HG03280 (cell line): ENCODE measurements at regions not wholly inside any gene's neighbourhood (a gene's known extent, or its start where the extent isn't known, plus 50 kb on each side); places are given as distances from the start of the nearest gene placed in this dataset.
"Not testable (repeated sequence)": the region's sequence is repeated elsewhere in the genome, so short reads cannot be mapped to it uniquely, and the experiment has no call there.

Experiments used
- ATAC-seq: cut with Tn5 transposase; IDR thresholded peaks from one replicate; pipeline ENCODE4 v1.9.1; 2021; ENCODE audit warnings: mild to moderate bottlenecking, moderate library complexity; ENCODE audit not compliant: unreplicated experiment

DNA sequence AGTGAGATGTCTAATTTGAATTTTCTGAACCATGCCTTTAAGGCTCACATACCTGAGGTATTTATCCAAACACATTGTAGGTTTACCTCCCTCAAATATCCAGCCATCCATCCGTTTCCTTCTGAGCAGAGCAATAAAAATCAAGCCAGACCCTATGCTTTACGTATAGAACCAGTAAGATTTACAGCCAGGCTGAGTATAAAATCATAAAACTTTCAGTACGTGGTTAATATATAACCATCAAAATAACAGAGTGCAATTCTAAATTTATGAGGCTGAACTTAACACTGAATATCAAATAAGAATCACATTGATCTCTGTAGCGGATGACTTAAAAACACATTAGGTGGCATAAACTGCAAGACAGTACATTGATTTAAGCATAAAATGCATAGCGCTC lies 877.9 kb upstream of the WWC1 start:
- no peak for ATAC-seq

DNA sequence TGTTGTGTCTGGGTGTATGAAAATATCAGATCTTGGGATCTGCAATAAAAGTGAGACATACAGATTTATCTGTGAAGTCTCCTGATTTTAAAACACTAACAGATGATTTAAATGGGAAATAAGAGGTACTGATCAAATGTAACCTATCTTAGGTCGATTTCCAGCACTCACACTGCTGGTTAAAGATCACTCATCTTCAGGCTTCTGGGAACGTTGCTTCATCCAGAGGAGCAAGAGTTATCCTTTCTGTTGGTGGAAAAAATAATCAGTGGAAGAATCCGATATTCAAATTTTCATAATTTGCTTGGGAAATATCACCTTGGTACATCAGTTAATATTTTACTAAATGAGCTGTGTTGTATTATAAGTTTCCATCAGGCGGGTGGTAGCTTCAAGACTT lies 876.8 kb upstream of the WWC1 start:
- no peak for ATAC-seq

DNA sequence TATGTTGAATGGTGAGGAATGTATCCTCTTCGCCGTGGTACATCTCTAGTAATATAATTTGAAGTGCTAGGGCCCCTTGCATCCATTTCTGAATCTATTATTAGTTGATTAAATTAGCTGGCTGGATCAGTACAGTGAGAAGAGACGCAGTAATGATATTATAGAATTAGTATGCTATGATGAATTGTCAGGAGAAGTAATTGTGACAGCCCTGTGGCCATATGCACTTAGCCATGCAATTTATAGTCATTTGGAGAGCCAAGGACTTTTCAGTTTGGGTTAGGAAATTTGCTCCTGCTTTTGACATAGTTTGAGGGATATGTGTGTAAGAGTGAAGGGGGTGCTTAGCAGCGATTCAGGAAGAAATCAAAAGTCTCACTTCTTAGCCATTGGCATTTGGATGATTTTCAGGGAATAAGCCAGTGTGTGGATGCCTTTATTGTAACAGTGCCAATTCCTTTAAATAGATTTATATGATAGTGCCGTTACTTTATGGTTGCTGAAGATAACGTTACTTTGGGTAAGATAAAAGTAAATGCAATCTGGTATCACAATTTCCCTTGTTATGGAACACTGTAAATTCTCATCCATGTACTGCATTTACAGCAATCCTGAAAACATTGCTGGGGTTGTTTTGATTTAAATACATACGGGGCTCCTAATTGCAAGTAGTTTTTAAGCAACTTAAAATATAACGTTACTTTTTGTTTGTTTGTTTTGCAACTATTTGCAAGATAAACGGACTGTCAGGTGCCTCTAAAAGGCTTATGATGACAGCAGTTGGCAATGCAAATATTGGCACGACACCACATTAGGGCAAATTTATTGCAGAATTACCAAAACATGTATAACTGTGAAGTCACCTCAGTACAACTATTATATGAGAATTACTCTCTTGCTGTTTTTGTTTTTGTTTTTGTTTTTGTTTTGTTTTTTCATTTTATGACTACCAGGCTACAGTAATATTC lies 875.4 kb upstream of the WWC1 start:
- ATAC-seq: no peak

DNA sequence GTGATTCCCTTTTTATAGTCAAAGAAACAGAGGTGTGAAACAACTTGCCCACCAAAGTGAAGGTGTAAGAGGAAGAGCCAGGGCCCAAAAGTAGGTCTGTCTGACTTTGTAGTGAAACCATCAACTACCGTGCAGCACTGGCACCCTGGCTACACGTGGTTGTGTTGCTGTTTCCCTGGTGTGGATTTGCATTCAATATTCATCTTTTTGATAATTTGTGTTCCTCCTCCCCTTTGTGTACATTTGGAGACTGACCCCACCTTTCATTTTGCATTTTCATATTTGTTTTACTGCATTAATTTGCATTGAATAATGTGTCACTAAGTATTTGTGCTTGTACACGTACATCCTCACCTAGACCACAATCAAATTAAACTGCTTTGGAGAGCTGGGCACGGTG lies 873.8 kb upstream of the WWC1 start:
- ATAC-seq: no peak

DNA sequence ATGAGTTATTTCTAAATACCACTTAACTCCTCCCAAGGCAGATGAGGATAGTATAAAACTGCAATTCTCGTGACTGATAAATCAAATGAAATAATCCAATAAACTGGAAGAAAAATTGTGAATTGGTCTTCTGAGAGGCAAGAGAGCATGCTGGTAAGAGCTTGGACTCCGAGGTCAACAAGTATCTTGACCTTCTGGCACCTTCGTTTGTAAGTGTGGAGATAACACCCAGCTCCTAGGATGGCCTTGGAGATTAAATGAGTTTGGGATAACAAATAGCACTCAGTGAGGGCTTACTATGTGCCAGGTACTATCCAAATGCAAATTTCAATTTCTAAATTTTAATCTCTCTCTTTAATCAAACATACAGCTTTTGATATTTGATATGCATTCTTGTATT lies 866.3 kb upstream of the WWC1 start:
- ATAC-seq: no peak

DNA sequence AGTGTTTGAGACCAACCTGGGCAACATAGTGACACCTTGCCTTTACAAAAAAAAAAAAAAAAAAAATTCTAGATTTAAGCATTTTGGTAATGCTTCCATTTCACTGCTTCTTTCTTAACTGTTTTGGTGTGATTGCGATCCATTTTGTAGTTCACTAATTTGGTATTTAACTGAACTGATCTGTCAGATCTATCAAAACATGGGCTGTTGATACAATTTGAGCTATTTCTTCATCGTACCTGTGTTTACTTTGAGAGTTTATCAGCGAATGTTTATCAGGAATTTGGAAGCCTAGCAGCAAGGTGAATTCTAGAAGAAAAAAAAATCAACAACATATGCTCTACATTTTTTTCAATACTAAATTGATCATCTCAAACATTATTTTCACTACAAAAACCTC lies 864.9 kb upstream of the WWC1 start:
- no peak for ATAC-seq

DNA sequence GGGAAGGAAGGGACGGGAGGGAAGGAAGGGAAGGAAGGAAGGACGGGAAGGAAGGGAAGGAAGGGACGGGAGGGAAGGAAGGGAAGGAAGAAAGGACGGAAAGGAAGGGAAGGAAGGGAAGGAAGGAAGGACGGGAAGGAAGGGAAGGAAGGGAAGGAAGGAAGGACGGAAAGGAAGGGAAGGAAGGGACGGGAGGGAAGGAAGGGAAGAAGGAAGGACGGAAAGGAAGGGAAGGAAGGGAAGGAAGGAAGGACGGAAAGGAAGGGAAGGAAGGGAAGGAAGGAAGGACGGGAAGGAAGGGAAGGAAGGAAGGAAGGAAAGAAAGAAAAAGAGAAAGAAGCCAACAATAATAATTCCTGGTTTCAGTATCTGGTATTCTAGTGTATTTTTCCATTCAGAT lies 863.8 kb upstream of the WWC1 start:
- not testable (repeated sequence) for ATAC-seq

DNA sequence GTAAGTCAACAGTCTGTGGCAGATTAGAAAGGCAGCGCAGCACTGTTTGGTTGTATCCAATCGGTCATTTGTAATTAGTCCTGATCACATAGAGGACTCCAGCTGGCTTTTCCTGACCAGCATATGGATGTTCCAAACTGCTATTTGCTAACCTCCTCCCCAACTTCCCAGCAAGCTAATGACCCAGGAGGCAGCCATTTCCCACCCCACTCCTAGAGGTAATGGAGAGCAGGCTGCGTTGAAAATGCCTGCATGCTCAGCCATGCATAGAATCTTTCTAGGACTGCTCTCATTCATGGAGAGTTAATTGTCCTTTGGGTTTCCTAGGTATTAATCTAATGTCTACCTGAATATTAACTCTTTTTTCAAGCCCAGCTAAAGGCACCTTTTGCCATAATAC lies 850.6 kb upstream of the WWC1 start:
- ATAC-seq: no peak

DNA sequence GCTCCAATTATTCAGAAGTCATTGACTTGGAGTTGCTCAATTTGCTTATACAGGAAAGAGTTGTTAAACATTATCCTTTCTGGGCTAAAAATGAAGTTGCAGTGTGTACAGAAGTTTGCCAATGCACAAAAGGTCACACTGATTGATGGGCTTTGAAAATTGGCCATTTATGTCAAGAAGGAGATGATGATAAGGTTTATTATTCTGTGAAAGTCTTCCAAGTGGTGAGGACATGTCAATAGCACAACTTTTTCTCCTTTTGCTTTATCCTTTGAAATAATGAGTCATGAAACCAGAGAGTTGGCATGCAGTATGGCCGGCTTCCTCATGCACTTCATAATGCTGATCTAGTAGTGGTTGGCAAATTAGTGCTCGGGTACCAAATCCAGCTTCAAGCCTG lies 848.5 kb upstream of the WWC1 start:
- ATAC-seq: no peak

DNA sequence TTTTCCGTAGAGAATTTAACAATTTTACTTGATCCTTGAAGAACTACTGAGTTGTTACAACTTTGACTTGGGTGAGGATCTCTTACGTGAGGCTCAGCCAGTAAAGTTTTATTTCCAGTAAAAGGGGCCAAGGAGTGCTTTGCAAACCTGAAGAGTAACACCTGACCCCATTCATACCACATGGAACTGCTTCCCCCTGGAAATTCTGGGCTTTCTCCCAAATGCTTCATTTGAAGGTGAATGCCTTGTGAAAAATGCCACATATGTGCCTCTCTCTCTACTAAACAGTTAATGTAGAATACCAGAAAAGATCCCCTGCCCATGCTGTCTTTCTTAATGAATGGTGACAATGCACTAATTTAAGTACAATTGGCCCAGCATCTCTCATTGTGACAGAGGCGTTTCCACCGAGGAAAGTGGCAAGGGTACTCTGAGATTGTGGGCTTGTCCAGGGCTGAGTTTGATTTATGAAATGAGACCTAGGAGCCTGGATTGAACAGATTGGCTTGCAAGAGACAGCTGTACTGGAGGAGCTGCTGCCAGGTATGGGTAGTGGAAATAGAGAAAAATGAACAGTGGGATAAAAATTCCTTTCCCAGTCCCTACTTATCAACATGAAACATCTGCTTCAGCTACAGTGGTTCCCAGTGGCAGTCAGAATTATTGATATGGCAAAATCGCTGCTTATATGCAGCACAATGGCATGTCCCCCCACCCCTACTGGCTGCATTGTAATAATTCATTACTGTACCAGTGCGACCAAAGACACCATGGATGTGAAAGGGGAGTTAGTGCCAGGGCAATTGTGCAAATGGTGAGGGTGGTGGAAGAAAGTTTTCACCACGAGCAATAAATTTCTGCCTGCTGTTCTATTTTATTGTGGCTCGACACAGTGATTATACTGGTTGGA lies 843.7 kb upstream of the WWC1 start:
- no peak for ATAC-seq

DNA sequence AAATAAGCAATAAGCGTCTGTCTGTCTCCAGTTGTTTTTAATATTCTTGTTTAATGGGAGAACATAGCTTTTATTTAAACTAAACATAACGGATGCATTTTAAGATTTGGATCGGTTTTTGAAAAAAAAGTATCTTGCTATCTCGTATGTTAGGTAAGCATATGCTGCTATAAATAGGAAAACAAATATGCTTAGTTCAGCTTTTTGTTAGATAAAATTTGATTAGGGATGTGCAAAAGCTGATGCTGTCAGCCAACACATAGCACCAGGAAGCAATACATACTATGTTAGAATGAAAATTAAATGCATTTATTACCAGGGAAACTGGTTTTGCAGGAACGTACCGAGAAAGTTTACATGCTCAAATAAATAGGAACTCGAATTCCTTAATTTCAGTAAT lies 843.1 kb upstream of the WWC1 start:
- no peak for ATAC-seq

DNA sequence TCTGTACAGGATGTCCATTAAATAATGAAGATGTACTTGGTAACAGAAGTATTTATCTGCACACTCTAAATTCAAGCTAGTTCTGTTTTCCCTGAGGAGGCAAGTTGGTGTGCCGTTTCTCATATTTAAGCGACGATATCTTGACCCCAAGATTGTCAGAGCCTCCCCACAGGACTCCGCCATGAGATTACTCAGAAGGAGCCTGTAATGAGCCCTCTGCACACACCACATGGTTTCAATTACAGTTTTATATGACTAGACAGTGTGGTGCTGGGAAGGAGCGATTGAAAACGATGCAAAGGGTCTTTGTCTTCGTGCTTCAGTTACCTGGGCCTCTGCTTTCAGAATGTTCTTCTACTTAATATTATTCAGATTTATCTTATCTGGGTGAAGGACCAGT lies 840.4 kb upstream of the WWC1 start:
- ATAC-seq: no peak

DNA sequence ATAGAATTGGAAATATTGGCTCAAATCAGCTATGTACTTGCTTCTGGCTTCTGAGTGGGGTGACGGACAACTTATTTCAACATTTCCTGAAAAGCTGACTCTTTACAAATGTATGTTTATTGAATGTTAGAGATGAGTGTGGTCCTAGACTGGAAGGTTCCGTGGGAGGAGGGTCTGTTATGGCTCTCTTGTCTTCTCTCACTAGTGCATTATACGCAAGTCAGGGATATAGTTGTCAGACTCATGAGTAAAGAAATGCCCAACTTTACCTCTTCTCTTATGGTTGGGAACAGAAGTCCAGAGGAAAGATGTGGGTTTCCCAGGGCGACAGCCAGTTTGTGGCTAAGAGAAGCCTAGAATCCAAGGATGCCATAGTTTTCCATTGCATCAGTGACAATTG lies 839.3 kb upstream of the WWC1 start:
- ATAC-seq: no peak

DNA sequence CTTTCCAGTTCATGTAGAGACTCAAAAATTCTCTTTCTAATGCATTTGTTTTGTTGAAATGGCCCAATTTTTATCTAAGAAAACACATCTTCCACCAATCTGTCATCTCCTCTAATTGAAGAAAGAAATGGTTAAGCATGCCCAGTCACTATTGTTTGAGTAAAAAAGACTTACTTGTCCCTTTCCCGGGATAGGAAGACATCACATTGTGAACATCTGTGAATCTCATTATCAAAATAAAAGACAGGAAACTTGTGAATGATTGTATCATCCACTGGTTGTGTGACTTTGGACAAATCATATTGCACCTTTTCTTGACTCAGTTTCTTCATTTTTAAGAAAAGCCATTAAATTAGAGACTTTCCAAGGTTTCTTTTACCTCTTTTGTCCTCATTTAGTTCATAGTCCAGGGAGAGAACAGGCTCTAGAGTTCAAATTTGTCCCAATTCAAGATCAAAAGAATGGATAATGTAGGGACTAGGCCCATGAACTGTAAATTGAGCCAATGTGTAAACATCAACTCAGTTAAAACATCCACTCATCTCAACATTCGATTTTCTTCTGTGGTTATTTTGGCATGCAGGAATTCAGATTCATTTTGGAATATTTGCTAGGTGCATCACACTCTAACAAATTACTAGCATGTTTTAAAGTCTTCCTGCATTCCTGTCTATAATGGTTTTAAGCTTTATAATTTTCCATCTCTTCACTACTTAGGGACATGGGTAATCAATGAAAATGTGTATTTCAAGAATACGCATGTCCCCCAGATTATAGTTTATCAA lies 838.0 kb upstream of the WWC1 start:
- no peak for ATAC-seq

DNA sequence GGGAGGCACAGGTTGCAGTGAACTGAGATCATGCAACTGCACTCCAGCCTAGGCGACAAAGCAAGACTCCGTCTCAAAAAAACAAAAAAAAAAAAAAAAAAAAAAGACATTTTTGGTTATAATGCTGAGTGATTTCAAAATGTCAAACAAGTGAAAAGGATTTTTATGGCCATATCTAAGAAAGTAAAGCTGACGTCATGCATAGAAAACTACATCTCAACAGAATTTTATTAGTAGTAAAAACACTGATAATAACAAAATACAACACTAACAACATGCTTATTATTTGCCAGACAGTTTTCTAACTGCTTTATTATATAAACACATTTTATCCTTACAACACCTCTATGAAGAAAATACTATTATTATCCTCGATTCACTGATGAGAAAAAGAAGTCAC lies 833.0 kb upstream of the WWC1 start:
- no peak for ATAC-seq

DNA sequence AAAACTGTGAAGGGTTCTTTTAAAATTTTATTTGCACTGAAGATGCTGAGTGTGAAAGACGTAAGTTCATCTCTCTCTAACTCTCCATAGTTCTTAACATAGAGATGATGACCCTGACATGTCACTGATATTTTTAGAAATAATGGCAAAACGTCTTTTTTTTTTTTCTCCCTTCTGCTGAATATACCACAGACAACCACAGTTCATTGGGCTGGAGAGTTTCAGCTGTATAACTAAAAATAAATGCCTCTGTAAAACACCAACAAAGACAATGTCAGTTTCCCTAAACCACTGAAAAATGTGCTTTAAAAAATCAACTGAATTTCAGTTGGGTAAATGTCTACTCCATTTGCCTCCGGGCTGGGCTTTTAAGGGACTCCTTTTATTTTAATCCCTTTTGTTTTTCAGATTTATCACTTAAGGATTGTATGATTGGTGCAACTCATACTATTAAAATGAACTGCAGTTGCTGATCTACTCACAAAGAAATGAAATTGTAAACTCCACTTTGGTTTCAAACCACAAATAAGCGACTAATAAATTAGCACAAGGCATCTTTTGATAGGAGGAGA lies 830.9 kb upstream of the WWC1 start:
- ATAC-seq: no peak

DNA sequence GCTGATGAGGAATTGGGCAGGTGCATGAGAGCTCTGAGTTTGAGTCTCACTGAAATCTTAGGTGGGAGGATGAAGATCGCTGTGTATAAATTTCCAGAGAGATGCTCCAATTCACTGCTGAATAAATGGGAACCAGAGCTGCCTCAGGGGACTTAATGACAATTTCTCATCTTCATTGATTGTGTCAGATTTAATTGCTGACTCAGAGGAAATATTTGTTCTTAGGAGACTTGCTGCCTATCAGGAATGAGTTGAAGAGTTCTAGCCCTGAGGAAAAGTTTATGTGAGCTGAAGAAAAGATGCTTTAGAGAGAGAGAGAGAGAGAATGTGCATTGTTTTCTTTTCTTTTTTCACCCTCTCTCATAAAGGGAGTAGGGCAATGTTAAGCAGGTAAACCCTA lies 827.5 kb upstream of the WWC1 start:
- ATAC-seq: no peak

DNA sequence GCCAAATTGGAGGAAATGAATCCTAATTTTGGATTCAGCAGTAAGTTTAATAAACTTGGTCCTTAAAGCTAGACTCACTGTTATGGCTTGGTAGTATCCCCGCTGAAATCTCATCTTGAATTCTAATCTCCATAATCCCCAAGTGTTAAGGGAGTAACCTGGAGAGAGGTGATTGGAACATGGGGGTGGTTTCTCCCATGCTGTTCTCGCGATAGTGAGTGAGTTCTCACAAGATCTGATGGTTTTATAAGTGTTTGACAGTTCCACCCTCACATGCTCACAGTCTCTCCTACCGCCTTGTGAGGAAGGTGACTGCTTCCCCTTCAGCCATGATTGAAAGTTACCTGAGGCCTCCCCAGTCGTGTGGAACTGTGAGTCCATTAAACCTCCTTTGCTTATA lies 824.5 kb upstream of the WWC1 start:
- ATAC-seq: no peak

DNA sequence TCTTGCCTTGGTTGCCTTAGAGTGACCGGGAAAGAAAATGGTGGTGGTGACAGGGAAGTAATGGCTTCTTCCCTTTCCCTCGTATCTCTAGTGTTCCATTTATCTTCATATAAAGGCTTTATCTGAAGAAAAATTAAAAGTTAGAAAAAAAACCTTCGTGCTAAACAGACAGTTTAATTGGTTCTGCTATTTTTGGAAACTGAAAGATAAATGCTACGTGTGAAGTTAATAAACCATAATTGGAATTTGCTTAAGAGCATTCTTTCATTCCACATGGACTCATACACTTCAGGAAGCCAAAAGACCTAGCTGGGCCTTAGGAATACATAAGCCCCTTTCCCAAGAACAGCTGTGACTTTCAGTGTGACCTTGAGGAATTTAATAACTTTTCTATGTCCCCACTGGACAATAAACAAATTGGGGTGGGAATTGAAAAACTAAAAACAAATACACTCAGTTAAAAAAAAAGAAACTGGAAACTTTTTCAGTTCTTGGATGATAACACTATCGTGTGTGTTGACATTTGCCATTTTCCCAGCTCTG lies 818.8 kb upstream of the WWC1 start:
- ATAC-seq: no peak

DNA sequence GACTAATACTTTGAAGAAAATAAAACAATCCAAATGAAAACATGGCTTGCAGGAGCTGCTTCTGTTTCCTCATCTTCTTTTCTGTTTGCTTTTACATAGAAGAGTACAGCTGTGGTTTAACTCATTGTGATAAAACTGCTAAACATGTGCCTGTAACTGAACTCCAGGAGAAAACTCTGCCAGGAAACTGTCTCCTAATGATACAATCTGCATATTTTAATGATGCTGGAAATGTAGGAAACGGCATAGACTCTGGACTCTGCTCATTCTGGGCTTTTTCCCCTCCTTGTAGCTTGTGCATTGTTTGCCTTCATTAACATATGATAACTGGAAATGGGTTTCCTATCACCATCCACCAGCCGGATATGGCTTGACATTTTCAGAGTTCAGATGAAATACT lies 813.3 kb upstream of the WWC1 start:
- no peak for ATAC-seq

DNA sequence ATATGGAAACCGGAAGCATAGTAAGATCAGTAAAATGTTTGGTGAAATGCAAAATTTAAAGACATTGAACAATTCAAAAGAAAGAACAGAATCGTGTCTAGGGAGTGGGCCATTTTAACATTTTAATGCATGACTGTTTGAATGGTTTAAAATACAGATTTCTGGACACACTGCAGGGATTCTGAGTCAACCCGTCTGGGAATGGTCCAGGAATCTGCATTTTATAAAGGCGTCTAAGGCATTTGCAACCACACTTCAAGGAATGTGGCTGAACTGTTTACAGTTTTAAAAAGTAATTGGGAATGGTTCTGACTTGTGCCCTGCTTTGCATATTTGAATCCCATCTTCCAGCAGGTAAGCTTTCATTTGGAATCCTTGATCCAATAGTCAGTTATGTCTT lies 811.7 kb upstream of the WWC1 start:
- ATAC-seq: no peak
